ENCODE measurements at regions not wholly inside any gene's neighbourhood (a gene's known extent, or its start where the extent isn't known, plus 50 kb on each side); places are given as distances from the start of the nearest gene placed in this dataset.

DNA sequence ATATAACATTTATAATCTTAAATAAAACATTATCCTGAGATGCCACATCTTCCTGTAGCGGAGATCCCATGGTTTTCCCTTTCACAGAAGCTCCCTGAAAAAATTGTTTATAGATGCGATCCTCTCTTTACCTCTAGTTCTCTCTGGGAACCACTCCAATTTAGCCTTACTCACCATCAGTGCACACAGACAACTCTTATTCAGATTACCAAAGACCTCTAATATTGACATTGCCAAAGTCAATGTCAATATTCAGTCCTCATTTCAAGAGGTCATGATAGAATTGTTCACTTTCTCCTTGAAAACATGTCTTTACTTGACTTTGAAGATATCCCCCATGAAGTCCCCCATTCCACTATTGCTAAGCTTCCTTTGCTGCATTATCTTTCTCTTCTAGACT, 248.8 kb downstream of the CTH start:
- TF ChIP-seq CTCF (IDR thresholded peaks at IDR 0.05; ENCODE audit: low read depth, low read length) (no peak), EZH2phosphoT487 (IDR thresholded peaks at IDR 0.05; ENCODE audit: low read depth) (no peak)
